Vagina (tissue), 2 donors: ENCODE measurements at regions not wholly inside any gene's neighbourhood (a gene's known extent, or its start where the extent isn't known, plus 50 kb on each side); places are given as distances from the start of the nearest gene placed in this dataset.

Source experiments
- CTCF ChIP-seq, 3 experiments: fragments of 450-650 bp in 2 of 3; fragments of 200-600 bp in 1 of 3; sonication (generic) in 1 of 3; IDR thresholded peaks; one replicate each; pipeline ENCODE4 v1.5.1; 2017 to 2019; ENCODE audit warnings: antibody characterized with exemption in 3 of 3, mild to moderate bottlenecking in 2 of 3, moderate library complexity in 2 of 3
- POLR2A ChIP-seq, 2 donors: fragments of 450-650 bp; IDR thresholded peaks; one replicate each; pipeline ENCODE4 v1.6.1; 2017; ENCODE audit warnings: antibody characterized with exemption in 2 of 2, mild to moderate bottlenecking in 2 of 2, moderate library complexity in 2 of 2

DNA sequence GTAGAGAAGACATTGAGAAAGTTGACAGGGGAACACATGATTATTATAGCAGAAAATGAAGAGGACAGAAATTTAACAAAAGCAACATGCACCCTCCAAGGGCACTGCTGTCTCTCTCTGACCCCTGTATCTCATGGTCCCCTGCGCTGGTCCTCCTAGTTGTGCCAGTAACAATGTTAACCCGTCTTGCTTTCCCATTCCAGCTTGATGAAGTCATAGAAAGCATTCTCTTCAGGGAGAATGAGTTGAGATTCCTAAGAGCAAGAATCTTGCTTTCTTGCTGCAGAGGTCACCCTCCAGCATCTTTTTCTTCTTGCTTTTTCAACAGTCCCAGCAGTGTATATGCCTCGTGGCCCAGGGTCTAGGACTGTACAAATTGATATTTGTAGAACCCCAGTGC lies 279.6 kb upstream of the ADAMTSL1 start:
- TF ChIP-seq POLR2A (IDR thresholded peaks at IDR 0.05) (no peak), CTCF (IDR thresholded peaks at IDR 0.05) (no peak)
